GM18520 (cell line): ENCODE measurements at regions not wholly inside any gene's neighbourhood (a gene's known extent, or its start where the extent isn't known, plus 50 kb on each side); places are given as distances from the start of the nearest gene placed in this dataset.
"Not testable (repeated sequence)": the region's sequence is repeated elsewhere in the genome, so short reads cannot be mapped to it uniquely, and the experiment has no call there.

ENCODE experiments used
- ATAC-seq: cut with Tn5 transposase; IDR thresholded peaks from one replicate; pipeline ENCODE4 v1.9.1; 2021; ENCODE audit not compliant: unreplicated experiment

GRCh38 chr1:143643148-143643885 lies 328.5 kb downstream of the FAM72C start:
- ATAC-seq = no peak

DNA sequence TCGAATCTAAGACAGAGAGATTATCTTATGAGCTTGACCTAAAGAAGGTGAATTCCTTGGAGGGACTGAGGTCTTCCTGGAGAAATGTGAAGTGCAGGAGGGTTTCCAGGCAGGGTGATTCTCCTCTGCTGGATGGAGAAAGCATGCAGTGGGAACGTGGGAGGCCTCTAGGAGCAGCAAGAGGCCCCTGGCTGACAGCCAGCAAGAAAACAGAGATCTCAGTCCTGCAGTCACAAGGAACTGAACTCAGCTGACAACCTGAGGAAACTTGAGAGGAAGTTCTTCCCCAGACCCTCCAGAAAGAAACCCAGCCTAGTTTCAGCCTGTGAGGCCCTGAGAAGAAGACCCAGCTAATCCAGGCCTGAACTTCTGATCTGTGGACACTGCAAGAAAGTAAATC lies 345.9 kb downstream of the FAM72C start:
- ATAC-seq = no peak

DNA sequence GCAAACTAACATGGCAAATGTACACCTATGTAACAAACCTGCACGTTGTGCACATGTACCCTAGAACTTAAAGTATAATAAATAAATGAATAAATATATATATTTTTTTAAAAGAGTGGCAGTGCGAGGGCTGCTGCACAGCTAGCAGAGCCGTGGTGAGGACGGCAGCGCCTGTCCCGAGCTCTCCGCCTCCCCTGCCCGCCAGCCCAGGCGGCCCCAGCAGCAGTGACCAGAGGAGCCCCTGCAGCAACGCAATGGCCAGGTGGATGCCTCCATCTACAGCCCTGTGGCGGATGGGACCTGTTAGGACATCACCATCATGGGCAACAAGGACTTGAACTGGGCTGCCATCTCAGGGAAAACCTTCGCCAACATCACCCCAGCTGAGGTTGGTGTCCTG lies 351.9 kb downstream of the FAM72C start:
- no peak for ATAC-seq

- ATAC-seq = no peak
These were observed 360.6 kb downstream of the FAM72C start for GRCh38 chr1:143611159-143611558.

- no peak for ATAC-seq
These were observed 361.6 kb downstream of the FAM72C start for GRCh38 chr1:143610196-143610595.

DNA sequence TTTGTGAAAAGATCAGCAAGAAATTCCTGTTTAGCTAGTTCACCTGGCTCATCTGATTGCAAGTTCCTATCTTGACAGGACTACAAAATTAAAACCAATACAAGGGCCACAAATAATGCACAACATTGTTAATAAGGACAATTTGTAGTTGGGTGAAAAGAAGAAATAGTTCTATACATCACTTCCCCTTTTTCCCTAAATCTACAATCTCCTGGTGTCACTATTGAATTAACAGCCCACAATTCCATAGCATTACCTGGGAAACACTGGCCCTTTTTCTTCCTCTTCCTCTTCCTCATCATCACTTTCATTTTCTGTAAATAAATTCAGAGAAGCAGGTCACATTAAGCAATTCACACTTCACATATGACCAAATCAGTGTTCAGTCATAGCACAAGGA lies 366.9 kb downstream of the FAM72C start:
- no peak for ATAC-seq

DNA sequence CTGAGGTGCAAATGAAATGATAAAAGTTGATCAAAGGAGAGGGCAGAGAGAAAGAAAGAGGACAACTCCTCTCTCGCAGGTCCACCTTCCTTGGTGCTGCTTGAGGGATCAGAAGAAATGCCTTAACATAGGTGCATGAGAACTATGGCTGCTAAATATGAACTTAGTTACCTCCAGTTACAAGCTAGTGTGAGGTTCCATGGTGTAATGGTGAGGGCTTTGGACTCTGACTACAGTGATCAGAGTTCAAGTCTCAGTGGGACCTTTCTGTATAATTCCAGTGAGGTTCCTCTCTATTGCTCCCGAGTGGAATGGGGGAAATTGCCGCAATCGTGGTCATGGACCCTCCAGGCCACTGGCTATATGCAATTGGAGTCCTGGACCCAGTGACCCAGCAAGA lies 387.3 kb downstream of the FAM72C start:
- ATAC-seq = no peak

DNA sequence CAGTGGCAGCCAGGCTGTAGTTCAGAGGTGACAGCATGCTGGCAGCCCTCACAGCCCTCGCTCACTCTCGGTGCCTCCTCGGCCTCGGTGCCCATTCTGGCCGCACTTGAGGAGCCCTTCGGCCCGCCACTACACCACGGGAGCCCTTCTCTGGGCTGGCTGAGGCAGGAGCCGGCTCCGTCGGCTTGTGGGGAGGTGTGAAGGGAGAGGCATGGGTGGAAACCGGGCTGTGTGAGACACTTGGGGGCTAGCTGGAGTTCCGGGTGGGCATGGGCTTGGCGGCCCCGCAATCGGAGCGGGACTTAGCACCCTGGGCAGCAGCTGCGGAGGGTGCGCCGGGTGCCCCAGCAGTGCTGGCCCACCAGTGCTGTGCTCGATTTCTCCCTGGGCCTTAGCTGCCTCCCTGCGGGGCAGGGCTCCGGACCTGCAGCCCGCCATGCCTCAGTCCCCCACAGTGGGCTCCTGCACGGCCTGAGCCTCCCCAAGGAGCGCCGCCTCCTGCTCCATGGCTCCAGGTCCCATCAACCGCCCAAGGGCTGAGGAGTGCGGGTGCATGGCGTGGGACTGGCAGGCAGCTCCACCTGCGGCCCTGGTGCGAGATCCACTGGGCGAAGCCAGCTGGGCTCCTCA lies 396.8 kb downstream of the FAM72C start:
- ATAC-seq = no peak

DNA sequence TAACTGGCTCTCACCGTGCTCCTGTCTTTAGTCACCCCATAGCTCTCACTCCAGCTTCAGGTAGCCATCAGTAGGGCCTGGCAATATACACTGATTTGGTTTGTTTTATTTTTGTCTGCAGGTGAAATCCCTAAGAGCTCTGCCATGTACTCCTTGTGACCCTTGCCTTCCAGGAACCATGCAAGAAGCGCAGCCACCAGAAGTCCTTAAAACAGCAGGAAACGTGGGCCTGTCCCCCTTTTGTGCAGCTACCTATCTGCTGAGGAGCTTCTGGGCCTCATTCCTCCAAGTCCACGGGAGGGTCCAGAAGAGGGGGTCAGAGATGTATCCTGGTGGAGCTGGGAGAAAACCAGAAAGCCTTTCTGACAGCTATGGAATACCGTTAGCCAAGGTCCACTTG lies 399.1 kb downstream of the FAM72C start:
- ATAC-seq = not testable (repeated sequence)

DNA sequence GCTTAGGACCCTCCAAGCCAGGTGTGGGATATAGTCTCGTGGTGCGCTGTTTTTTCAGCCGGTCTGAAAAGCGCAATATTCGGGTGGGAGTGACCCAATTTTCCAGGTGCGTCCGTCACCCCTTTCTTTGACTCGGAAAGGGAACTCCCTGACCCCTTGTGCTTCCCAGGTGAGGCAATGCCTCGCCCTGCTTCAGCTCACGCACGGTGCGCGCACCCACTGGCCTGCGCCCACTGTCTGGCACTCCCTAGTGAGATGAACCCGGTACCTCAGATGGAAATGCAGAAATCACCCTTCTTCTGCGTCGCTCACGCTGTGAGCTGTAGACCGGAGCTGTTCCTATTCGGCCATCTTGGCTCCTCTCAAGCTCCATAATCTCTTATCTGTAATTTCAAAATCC lies 408.0 kb downstream of the FAM72C start:
- not testable (repeated sequence) for ATAC-seq

DNA sequence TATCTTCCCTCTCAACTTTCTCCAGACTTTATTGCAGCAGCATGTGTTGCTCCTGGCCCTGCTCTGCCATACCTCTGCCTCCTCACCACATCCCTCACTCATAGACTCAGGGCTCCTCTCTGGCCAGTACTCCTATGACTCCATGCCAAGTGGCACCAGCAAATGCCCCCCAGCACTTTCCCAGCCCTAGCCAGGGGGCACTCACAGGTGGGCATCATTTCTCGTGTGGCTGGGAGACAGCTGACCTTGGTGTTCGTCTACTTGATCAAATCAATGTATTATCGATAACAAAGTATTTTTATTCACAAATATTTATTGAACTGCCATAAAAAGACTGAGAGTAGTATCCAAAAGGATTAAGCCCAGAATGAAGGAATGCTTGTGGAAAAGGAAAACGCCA lies 418.2 kb downstream of the FAM72C start:
- ATAC-seq = no peak

- ATAC-seq = not testable (repeated sequence)
These were observed 467.1 kb downstream of the FAM72C start for GRCh38 chr1:143504703-143505102.

DNA sequence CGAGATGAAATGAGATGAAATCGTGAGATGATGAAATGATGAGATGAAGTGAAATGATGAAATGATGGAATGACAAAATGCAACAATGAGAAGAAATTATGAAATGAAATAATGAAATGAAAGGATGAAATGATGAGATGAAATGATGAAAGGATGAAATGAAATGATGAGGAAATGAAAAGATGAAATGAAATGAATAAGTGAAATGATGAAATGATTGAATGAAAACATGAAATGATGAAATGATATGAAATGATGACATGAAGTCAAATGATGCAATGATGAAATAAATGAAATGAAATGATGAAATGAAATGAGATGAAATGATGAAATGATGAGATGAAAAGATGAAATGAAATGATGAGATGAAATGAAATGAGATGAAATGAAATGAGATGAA lies 467.7 kb downstream of the FAM72C start:
- ATAC-seq = not testable (repeated sequence)

- not testable (repeated sequence) for ATAC-seq
These were observed 468.7 kb downstream of the FAM72C start for GRCh38 chr1:143503048-143503447.

DNA sequence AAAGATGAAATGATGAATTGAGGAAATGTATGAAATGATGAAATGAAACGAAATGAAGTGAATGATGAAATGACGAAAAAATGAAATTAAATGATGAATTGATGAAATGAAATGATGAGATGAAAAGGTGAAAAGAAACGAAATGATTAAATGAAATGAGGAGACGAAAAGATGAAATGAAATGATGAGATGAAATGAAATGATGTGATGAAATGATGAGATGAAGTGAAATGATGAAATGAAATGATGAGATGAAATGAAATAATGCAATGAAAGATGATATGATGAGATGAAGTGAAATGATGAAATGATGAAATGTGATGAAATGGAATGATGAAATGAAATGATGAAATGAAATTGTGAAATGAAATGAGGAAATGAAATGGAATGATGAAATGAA lies 469.7 kb downstream of the FAM72C start:
- ATAC-seq = not testable (repeated sequence)

- ATAC-seq = not testable (repeated sequence)
These were observed 473.6 kb downstream of the FAM72C start for GRCh38 chr1:143498059-143498749.

- no peak for ATAC-seq
These were observed 474.4 kb downstream of the FAM72C start for GRCh38 chr1:143497374-143497747.

DNA sequence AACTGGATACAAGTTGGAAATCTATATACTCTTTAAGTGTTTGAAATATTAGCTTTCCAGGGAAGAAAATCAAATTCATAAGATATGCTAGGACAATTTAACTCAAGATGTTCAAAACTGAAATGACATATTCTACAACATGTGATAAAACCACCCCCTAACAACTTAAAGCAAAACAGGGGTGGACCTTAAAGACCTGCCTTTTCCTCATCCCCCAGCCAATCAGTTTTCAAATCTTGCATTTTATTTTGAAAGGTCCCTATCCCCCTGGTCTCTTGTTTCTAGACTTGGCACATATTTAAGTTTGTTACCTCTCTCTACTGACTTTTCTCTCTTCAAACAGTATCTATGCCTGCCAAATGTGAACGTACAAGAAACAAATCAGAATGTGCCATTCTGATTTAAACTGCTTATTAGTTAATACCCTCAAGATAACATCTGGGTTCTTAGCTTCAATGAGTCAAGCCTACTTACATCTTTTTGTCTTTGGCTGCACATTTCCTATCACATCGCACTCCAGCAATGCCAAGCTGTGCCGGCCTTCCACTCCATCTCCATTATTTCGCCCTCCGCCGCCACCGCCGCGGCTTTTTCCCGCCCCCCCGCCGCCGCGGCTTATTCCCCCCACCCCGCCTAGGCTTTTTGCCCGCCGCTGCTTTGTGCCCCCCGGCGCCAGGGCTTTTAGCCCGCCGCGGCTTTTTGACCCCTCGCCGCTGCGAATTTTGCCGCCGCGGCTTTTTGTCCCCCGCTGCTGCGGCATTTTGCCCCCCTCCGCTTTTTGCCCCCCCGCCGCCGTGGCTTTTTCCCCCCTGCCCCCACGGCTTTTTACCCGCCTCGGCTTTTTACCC lies 475.0 kb downstream of the FAM72C start:
- not testable (repeated sequence) for ATAC-seq
